WTC11 (cell line): ENCODE measurements at regions not wholly inside any gene's neighbourhood (a gene's known extent, or its start where the extent isn't known, plus 50 kb on each side); places are given as distances from the start of the nearest gene placed in this dataset.

ENCODE experiments used
- ATAC-seq: fragments of 200-7000 bp; cut with Tn5 transposase; 2 replicates; pipeline ENCODE4 v1.10.0; 2021; ENCODE audit warnings: mild to moderate bottlenecking, moderate library complexity
- CTCF ChIA-PET: fragments of 300-600 bp; sonication (Branson Sonifier 250); formaldehyde crosslinking; loops from one replicate; lab custom pipeline; 2021; ENCODE audit warnings: antibody characterized with exemption; lab: Charles Lee
- POLR2A ChIA-PET: fragments of 350-600 bp; sonication (Branson Sonifier 250); formaldehyde crosslinking; loops from one replicate; lab custom pipeline; 2021; ENCODE audit warnings: antibody characterized with exemption; lab: Charles Lee
- DNase-seq: peaks from one replicate; pipeline ENCODE4 v3.0.0; 2021; ENCODE audit warnings: low spot score
- H3K27ac Mint-ChIP-seq: 2 replicates; pipeline ENCODE4 v1.8.0; 2021; ENCODE audit warnings: mixed read lengths
- H3K27me3 Mint-ChIP-seq: 2 replicates; pipeline ENCODE4 v1.8.0; 2021; ENCODE audit warnings: low read depth, mild to moderate bottlenecking, moderate library complexity, mixed read lengths
- H3K36me3 Mint-ChIP-seq: 2 replicates; pipeline ENCODE4 v1.8.0; 2021; ENCODE audit warnings: mixed read lengths
- H3K4me1 Mint-ChIP-seq: 2 replicates; pipeline ENCODE4 v1.8.0; 2022; ENCODE audit warnings: mixed read lengths
- H3K4me3 Mint-ChIP-seq: 2 replicates; pipeline ENCODE4 v1.8.0; 2021; ENCODE audit warnings: mild to moderate bottlenecking, moderate library complexity, mixed read lengths
- H3K9me3 Mint-ChIP-seq: 2 replicates; pipeline ENCODE4 v1.8.0; 2021; ENCODE audit warnings: mixed read lengths
- ATF1 ChIP-seq: sonication (generic); formaldehyde crosslinking; IDR thresholded peaks from 2 replicates; pipeline ENCODE4 v1.8.1; 2023; ENCODE audit warnings: mild to moderate bottlenecking, moderate library complexity, missing genetic modification reagents
- GABPB1 ChIP-seq: sonication (generic); formaldehyde crosslinking; IDR thresholded peaks from 2 replicates; pipeline ENCODE4 v1.8.1; 2023; ENCODE audit warnings: mild to moderate bottlenecking, missing genetic modification reagents
- JAZF1 ChIP-seq: fragments of 250-450 bp; sonication (Bioruptor Pico); IDR thresholded peaks from 2 replicates; pipeline ENCODE4 v1.9.0; 2021; ENCODE audit warnings: moderate library complexity, mild to moderate bottlenecking, inconsistent platforms
- SMAD4 ChIP-seq: sonication (generic); formaldehyde crosslinking; IDR thresholded peaks from 2 replicates; pipeline ENCODE4 v1.8.0; 2022; ENCODE audit warnings: mild to moderate bottlenecking, missing genetic modification reagents
- SP1 ChIP-seq: sonication (generic); formaldehyde crosslinking; conservative IDR thresholded peaks from 2 replicates; pipeline ENCODE4 v1.8.1; 2022; ENCODE audit warnings: missing genetic modification reagents
- TEAD1 ChIP-seq: sonication (generic); formaldehyde crosslinking; IDR thresholded peaks from 2 replicates; pipeline ENCODE4 v1.8.0; 2022; ENCODE audit warnings: mild to moderate bottlenecking, missing genetic modification reagents
- ZNF121 ChIP-seq: sonication (generic); formaldehyde crosslinking; IDR thresholded peaks from 2 replicates; pipeline ENCODE4 v1.8.0; 2023; ENCODE audit warnings: missing genetic modification reagents
- ZNF232 ChIP-seq: sonication (generic); formaldehyde crosslinking; IDR thresholded peaks from 2 replicates; pipeline ENCODE4 v1.8.0; 2022; ENCODE audit warnings: mild to moderate bottlenecking, missing genetic modification reagents
- ZNF396 ChIP-seq: fragments of 250-450 bp; sonication (Bioruptor Pico); IDR thresholded peaks from 2 replicates; pipeline ENCODE4 v1.8.0; 2021; ENCODE audit warnings: mild to moderate bottlenecking, moderate library complexity, borderline replicate concordance
- ZNF423 ChIP-seq: fragments of 250-450 bp; sonication (Bioruptor Pico); IDR thresholded peaks from 2 replicates; pipeline ENCODE4 v2.1.2; 2022; ENCODE audit warnings: mild to moderate bottlenecking, moderate library complexity
- ZNF671 ChIP-seq: fragments of 250-450 bp; sonication (Bioruptor Pico); IDR thresholded peaks from 2 replicates; pipeline ENCODE4 v1.8.0; 2021; ENCODE audit warnings: mild to moderate bottlenecking
- TF ChIP-seq, protein P1 (sequence below): sonication (generic); formaldehyde crosslinking; IDR thresholded peaks from 2 replicates; pipeline ENCODE4 v1.8.0; 2022; ENCODE audit warnings: missing genetic modification reagents
- TF ChIP-seq, protein P2 (sequence below): fragments of 250-450 bp; sonication (Bioruptor Pico); IDR thresholded peaks from 2 replicates; pipeline ENCODE4 v1.9.0; 2021; ENCODE audit warnings: mild to moderate bottlenecking
- TF ChIP-seq, protein P3 (sequence below): fragments of 250-450 bp; sonication (Bioruptor Pico); IDR thresholded peaks from 2 replicates; pipeline ENCODE4 v1.8.0; 2021; ENCODE audit warnings: mild to moderate bottlenecking
- TF ChIP-seq, protein P4 (sequence below): sonication (generic); formaldehyde crosslinking; IDR thresholded peaks from 2 replicates; pipeline ENCODE4 v1.8.1; 2022; ENCODE audit warnings: mild to moderate bottlenecking, moderate library complexity, missing genetic modification reagents
- TF ChIP-seq, protein P5 (sequence below): fragments of 250-450 bp; sonication (Bioruptor Pico); IDR thresholded peaks from 2 replicates; pipeline ENCODE4 v2.1.2; 2022; ENCODE audit warnings: mild to moderate bottlenecking, moderate library complexity
- TF ChIP-seq, protein P6 (sequence below): sonication (generic); formaldehyde crosslinking; IDR thresholded peaks from 2 replicates; pipeline ENCODE4 v1.8.1; 2023; ENCODE audit warnings: mild to moderate bottlenecking, missing genetic modification reagents, borderline replicate concordance
- TF ChIP-seq, protein P7 (sequence below): sonication (generic); formaldehyde crosslinking; IDR thresholded peaks from 2 replicates; pipeline ENCODE4 v1.8.0; 2022; ENCODE audit warnings: mild to moderate bottlenecking, missing genetic modification reagents

DNA sequence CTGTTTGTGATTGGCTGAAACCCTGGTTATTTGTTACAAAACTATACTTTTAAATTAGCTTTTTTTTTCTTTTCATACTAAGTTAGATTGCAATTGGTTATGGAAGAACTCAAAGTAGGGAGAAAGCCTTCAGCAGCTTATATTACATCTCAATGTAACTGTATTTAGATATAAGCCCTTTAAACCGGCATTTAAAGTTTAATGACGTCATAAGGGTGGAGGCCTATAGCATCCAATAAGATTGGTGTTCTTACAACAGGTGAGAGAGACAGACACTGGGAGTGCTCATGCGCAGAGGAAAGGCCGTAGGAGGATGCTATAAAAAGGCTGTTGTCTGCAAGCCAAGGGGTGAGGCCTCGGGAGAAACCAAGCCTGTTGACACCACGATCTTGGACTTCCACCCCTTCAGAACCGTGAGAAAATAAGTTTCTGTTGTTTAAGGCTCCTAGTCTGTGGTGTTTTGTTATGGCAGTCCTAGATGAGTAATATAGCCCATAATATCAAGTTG, 1198.8 kb upstream of the SPRY2 start (continued):
- TF ChIP-seq, protein P1, sequence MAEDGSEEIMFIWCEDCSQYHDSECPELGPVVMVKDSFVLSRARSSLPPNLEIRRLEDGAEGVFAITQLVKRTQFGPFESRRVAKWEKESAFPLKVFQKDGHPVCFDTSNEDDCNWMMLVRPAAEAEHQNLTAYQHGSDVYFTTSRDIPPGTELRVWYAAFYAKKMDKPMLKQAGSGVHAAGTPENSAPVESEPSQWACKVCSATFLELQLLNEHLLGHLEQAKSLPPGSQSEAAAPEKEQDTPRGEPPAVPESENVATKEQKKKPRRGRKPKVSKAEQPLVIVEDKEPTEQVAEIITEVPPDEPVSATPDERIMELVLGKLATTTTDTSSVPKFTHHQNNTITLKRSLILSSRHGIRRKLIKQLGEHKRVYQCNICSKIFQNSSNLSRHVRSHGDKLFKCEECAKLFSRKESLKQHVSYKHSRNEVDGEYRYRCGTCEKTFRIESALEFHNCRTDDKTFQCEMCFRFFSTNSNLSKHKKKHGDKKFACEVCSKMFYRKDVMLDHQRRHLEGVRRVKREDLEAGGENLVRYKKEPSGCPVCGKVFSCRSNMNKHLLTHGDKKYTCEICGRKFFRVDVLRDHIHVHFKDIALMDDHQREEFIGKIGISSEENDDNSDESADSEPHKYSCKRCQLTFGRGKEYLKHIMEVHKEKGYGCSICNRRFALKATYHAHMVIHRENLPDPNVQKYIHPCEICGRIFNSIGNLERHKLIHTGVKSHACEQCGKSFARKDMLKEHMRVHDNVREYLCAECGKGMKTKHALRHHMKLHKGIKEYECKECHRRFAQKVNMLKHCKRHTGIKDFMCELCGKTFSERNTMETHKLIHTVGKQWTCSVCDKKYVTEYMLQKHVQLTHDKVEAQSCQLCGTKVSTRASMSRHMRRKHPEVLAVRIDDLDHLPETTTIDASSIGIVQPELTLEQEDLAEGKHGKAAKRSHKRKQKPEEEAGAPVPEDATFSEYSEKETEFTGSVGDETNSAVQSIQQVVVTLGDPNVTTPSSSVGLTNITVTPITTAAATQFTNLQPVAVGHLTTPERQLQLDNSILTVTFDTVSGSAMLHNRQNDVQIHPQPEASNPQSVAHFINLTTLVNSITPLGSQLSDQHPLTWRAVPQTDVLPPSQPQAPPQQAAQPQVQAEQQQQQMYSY (CRISPR knock-in tag): no peak
- TF ChIP-seq SP1 (CRISPR knock-in tag): no peak
- TF ChIP-seq, protein P2, sequence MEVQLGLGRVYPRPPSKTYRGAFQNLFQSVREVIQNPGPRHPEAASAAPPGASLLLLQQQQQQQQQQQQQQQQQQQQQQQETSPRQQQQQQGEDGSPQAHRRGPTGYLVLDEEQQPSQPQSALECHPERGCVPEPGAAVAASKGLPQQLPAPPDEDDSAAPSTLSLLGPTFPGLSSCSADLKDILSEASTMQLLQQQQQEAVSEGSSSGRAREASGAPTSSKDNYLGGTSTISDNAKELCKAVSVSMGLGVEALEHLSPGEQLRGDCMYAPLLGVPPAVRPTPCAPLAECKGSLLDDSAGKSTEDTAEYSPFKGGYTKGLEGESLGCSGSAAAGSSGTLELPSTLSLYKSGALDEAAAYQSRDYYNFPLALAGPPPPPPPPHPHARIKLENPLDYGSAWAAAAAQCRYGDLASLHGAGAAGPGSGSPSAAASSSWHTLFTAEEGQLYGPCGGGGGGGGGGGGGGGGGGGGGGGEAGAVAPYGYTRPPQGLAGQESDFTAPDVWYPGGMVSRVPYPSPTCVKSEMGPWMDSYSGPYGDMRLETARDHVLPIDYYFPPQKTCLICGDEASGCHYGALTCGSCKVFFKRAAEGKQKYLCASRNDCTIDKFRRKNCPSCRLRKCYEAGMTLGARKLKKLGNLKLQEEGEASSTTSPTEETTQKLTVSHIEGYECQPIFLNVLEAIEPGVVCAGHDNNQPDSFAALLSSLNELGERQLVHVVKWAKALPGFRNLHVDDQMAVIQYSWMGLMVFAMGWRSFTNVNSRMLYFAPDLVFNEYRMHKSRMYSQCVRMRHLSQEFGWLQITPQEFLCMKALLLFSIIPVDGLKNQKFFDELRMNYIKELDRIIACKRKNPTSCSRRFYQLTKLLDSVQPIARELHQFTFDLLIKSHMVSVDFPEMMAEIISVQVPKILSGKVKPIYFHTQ (CRISPR knock-in tag): no peak
- no peak for TF ChIP-seq JAZF1 (CRISPR knock-in tag)
- no peak for TF ChIP-seq GABPB1 (CRISPR knock-in tag)
- TF ChIP-seq TEAD1 (CRISPR knock-in tag): no peak

DNA sequence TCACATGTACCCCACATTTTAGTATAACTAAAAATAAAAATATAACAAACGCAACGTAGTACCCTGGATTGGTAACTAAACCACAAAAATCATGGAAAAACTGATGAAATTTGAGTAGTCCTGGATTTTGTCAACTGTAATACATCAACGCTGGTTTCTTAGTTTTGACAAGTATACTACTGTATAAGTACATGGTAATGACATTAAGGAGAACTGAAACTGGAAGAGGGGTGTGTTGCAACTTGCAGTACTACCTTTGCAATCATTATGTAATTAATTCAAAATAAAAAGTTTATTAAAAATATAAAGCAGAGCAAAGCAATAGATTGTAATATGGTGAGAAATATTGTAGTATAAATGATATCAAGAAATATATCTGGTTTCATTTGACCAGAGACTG, 1158.0 kb upstream of the SPRY2 start:
- H3K9me3 Mint-ChIP-seq: peaks cover 10% of the 10 kb centered on the region
- ATAC-seq (no peak), DNase-seq (no peak)
- H3K4me3 Mint-ChIP-seq: no peak overlapping the region
- no peaks in the 10 kb centered on the region for H3K4me1 Mint-ChIP-seq
- H3K27ac Mint-ChIP-seq: no peak overlapping the region
- CTCF ChIA-PET: no interaction called here
- POLR2A ChIA-PET: no interaction called here
- no peaks in the 10 kb centered on the region; the same call in 1 of the 2 replicates for H3K36me3 Mint-ChIP-seq
- TF ChIP-seq ATF1 (CRISPR knock-in tag): no peak
- no peak for TF ChIP-seq ZNF121 (CRISPR knock-in tag)
- TF ChIP-seq ZNF423 (CRISPR knock-in tag): no peak
- no peak for TF ChIP-seq ZNF396 (CRISPR knock-in tag)
- TF ChIP-seq, protein P3, sequence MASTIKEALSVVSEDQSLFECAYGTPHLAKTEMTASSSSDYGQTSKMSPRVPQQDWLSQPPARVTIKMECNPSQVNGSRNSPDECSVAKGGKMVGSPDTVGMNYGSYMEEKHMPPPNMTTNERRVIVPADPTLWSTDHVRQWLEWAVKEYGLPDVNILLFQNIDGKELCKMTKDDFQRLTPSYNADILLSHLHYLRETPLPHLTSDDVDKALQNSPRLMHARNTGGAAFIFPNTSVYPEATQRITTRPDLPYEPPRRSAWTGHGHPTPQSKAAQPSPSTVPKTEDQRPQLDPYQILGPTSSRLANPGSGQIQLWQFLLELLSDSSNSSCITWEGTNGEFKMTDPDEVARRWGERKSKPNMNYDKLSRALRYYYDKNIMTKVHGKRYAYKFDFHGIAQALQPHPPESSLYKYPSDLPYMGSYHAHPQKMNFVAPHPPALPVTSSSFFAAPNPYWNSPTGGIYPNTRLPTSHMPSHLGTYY (CRISPR knock-in tag): no peak
- TF ChIP-seq, protein P4, sequence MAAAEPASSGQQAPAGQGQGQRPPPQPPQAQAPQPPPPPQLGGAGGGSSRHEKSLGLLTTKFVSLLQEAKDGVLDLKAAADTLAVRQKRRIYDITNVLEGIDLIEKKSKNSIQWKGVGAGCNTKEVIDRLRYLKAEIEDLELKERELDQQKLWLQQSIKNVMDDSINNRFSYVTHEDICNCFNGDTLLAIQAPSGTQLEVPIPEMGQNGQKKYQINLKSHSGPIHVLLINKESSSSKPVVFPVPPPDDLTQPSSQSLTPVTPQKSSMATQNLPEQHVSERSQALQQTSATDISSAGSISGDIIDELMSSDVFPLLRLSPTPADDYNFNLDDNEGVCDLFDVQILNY (CRISPR knock-in tag): no peak
- no peak for TF ChIP-seq ZNF232 (CRISPR knock-in tag)
- TF ChIP-seq JAZF1 (CRISPR knock-in tag): no peak
- no peak for TF ChIP-seq SMAD4 (CRISPR knock-in tag)
- TF ChIP-seq, protein P5, sequence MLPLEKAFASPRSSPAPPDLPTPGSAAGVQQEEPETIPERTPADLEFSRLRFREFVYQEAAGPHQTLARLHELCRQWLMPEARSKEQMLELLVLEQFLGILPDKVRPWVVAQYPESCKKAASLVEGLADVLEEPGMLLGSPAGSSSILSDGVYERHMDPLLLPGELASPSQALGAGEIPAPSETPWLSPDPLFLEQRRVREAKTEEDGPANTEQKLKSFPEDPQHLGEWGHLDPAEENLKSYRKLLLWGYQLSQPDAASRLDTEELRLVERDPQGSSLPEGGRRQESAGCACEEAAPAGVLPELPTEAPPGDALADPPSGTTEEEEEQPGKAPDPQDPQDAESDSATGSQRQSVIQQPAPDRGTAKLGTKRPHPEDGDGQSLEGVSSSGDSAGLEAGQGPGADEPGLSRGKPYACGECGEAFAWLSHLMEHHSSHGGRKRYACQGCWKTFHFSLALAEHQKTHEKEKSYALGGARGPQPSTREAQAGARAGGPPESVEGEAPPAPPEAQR (CRISPR knock-in tag): no peak
- TF ChIP-seq, protein P6, sequence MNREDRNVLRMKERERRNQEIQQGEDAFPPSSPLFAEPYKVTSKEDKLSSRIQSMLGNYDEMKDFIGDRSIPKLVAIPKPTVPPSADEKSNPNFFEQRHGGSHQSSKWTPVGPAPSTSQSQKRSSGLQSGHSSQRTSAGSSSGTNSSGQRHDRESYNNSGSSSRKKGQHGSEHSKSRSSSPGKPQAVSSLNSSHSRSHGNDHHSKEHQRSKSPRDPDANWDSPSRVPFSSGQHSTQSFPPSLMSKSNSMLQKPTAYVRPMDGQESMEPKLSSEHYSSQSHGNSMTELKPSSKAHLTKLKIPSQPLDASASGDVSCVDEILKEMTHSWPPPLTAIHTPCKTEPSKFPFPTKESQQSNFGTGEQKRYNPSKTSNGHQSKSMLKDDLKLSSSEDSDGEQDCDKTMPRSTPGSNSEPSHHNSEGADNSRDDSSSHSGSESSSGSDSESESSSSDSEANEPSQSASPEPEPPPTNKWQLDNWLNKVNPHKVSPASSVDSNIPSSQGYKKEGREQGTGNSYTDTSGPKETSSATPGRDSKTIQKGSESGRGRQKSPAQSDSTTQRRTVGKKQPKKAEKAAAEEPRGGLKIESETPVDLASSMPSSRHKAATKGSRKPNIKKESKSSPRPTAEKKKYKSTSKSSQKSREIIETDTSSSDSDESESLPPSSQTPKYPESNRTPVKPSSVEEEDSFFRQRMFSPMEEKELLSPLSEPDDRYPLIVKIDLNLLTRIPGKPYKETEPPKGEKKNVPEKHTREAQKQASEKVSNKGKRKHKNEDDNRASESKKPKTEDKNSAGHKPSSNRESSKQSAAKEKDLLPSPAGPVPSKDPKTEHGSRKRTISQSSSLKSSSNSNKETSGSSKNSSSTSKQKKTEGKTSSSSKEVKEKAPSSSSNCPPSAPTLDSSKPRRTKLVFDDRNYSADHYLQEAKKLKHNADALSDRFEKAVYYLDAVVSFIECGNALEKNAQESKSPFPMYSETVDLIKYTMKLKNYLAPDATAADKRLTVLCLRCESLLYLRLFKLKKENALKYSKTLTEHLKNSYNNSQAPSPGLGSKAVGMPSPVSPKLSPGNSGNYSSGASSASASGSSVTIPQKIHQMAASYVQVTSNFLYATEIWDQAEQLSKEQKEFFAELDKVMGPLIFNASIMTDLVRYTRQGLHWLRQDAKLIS: no peak
- TF ChIP-seq, protein P7, sequence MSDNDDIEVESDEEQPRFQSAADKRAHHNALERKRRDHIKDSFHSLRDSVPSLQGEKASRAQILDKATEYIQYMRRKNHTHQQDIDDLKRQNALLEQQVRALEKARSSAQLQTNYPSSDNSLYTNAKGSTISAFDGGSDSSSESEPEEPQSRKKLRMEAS (CRISPR knock-in tag): no peak
- no peak for TF ChIP-seq ZNF671 (CRISPR knock-in tag)
- no peaks in the 10 kb centered on the region for H3K27me3 Mint-ChIP-seq
